HL-60 (cell line): ENCODE measurements at regions not wholly inside any gene's neighbourhood (a gene's known extent, or its start where the extent isn't known, plus 50 kb on each side); places are given as distances from the start of the nearest gene placed in this dataset.

Experiments used
- DNase-seq, 2 experiments: peaks; one replicate each; pipeline ENCODE4 v3.0.0-alpha.2; 2010 to 2020; ENCODE audit warnings: low read depth in 1 of 2, low spot score in 1 of 2
- H3K27ac ChIP-seq: fragments of 250-450 bp; sonication (Bioruptor Pico); replicated peaks from 2 replicates; pipeline ENCODE4 v1.5.1; 2020; ENCODE audit warnings: mild to moderate bottlenecking, moderate library complexity
- H3K27me3 ChIP-seq: fragments of 250-450 bp; sonication (Bioruptor Pico); 2 replicates; pipeline ENCODE4 v1.5.1; 2021; ENCODE audit warnings: mild to moderate bottlenecking, moderate library complexity; ENCODE audit not compliant: insufficient read depth, poor library complexity, severe bottlenecking
- H3K4me3 ChIP-seq: replicated peaks from 2 replicates; pipeline ENCODE4 v1.5.1; 2011; ENCODE audit warnings: mild to moderate bottlenecking, control low read depth, low read length; ENCODE audit not compliant: insufficient read depth
- GABPA ChIP-seq: IDR thresholded peaks from 2 replicates; pipeline ENCODE4 v1.6.1; 2012; ENCODE audit warnings: low read depth
- POLR2AphosphoS5 ChIP-seq: IDR thresholded peaks from 2 replicates; pipeline ENCODE4 v1.6.1; 2012; ENCODE audit warnings: low read depth
- SPI1 ChIP-seq: IDR thresholded peaks from 2 replicates; pipeline ENCODE4 v1.6.1; 2012; ENCODE audit warnings: low read depth, mild to moderate bottlenecking, borderline replicate concordance
- TF ChIP-seq, protein P1 (sequence below): IDR thresholded peaks from 2 replicates; pipeline ENCODE4 v1.6.1; 2012; ENCODE audit warnings: low read depth; ENCODE audit not compliant: insufficient replicate concordance
- TF ChIP-seq, protein P2 (sequence below): IDR thresholded peaks from one replicate; pipeline ENCODE4 v1.5.1; 2011; ENCODE audit warnings: low read length, control low read depth, inconsistent platforms; ENCODE audit not compliant: insufficient read depth

DNA sequence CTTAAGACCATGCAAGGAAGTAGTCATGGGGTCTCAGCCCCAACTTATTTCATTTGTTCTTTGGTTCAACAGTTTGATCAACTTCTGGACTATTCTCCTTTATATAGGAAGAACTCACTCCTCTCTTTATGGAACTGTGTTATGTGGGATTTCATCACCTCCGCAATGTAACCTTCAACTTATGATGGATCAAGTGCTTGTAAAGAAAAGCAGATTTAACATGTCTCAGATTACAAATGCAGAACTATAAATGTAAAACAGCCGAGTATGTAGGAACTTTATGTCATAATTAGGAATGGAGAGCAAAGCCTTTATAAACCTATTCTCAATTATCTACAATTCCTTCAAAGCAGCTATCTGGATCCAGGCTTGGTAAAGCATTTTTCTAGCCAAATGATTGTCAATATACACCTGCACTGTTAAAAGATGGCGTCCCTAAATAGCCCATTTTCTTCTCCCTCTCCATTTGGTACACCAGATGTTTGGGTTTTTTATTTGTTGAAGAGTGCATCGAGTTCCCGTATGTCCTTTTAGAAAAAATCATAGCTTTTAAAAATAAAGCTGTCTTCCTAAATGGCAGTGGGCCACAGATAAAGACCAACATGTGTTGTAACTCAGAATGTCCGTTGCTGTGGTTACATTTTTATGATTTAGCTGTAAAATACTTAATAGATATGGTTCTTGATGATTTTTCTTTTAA is 985.1 kb upstream of the SLC35B3 start:
- TF ChIP-seq, protein P1, sequence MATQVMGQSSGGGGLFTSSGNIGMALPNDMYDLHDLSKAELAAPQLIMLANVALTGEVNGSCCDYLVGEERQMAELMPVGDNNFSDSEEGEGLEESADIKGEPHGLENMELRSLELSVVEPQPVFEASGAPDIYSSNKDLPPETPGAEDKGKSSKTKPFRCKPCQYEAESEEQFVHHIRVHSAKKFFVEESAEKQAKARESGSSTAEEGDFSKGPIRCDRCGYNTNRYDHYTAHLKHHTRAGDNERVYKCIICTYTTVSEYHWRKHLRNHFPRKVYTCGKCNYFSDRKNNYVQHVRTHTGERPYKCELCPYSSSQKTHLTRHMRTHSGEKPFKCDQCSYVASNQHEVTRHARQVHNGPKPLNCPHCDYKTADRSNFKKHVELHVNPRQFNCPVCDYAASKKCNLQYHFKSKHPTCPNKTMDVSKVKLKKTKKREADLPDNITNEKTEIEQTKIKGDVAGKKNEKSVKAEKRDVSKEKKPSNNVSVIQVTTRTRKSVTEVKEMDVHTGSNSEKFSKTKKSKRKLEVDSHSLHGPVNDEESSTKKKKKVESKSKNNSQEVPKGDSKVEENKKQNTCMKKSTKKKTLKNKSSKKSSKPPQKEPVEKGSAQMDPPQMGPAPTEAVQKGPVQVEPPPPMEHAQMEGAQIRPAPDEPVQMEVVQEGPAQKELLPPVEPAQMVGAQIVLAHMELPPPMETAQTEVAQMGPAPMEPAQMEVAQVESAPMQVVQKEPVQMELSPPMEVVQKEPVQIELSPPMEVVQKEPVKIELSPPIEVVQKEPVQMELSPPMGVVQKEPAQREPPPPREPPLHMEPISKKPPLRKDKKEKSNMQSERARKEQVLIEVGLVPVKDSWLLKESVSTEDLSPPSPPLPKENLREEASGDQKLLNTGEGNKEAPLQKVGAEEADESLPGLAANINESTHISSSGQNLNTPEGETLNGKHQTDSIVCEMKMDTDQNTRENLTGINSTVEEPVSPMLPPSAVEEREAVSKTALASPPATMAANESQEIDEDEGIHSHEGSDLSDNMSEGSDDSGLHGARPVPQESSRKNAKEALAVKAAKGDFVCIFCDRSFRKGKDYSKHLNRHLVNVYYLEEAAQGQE = no peak
- TF ChIP-seq SPI1 (no peak), POLR2AphosphoS5 (no peak), GABPA (no peak)
- TF ChIP-seq, protein P2, sequence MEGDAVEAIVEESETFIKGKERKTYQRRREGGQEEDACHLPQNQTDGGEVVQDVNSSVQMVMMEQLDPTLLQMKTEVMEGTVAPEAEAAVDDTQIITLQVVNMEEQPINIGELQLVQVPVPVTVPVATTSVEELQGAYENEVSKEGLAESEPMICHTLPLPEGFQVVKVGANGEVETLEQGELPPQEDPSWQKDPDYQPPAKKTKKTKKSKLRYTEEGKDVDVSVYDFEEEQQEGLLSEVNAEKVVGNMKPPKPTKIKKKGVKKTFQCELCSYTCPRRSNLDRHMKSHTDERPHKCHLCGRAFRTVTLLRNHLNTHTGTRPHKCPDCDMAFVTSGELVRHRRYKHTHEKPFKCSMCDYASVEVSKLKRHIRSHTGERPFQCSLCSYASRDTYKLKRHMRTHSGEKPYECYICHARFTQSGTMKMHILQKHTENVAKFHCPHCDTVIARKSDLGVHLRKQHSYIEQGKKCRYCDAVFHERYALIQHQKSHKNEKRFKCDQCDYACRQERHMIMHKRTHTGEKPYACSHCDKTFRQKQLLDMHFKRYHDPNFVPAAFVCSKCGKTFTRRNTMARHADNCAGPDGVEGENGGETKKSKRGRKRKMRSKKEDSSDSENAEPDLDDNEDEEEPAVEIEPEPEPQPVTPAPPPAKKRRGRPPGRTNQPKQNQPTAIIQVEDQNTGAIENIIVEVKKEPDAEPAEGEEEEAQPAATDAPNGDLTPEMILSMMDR = no peak
- Histone ChIP-seq H3K4me3 (no peak overlapping the region), H3K27ac (no peak overlapping the region), H3K27me3 (no peaks in the 10 kb centered on the region)
- no peak for DNase-seq

DNA sequence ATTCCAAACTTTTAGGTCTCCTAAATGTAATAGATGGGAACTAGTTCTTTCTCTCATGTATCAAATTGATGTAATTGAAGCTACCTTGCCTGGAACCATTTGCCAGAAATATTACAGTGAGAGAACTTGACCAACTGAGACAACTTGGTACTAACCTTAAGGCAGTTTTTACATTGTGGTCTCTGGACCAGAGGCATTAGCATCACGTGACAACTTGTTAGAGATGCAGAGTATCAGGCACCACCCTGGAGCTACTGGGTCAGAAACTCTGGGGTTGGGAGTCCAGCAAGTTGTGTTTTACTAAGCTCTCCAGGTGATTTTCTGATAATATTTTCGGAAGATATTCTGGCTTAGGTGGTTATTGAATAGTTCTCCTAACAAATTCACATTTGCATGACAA is 982.1 kb upstream of the SLC35B3 start:
- DNase-seq = no peak
- Histone ChIP-seq H3K4me3 (no peak overlapping the region), H3K27ac (no peak overlapping the region), H3K27me3 (no peaks in the 10 kb centered on the region)
- no peak for TF ChIP-seq POLR2AphosphoS5
- TF ChIP-seq, protein P2 = no peak
- TF ChIP-seq, protein P1 = no peak
- no peak for TF ChIP-seq SPI1
- TF ChIP-seq GABPA = no peak

DNA sequence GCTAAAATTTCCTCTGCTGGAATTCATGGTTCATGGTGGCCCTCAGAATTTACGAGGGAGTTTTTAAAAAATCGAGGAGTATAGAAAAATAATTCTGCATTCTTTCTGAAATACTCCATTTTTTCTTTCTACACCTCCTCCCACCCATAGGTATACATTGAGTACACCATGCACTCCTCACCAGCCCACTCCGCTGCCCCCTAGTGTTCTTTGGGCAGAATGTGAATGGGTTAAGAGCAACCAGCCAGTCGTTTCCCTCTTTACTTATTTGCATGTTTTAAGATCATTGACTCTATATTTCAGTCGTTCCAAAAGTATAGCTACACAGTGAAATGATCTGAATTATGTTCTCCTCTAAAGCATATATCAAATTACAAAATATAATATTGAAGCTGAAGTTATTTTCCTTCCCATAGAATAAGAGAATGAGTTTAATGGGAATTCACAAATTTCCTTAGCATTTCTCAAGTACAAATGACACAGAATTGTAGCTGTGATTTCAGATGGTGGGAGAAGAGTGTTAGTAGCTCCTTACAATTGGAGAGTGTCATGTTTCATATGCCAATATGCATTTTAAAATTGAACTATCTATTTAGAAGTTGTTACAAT is 977.7 kb upstream of the SLC35B3 start:
- peak; percentile 2 to 43 for DNase-seq
- H3K4me3 ChIP-seq = no peak overlapping the region

More for the DNA sequence above, 977.7 kb upstream of the SLC35B3 start:
- TF ChIP-seq, protein P1 = no peak
- TF ChIP-seq POLR2AphosphoS5 (no peak), GABPA (no peak)
- TF ChIP-seq, protein P2 = peak; percentile 40
- H3K27me3 ChIP-seq = no peaks in the 10 kb centered on the region
- no peak overlapping the region for H3K27ac ChIP-seq
